Fibroblast of peridontal ligament (primary cell): ENCODE measurements at regions not wholly inside any gene's neighbourhood (a gene's known extent, or its start where the extent isn't known, plus 50 kb on each side); places are given as distances from the start of the nearest gene placed in this dataset.
"Not testable (repeated sequence)": the region's sequence is repeated elsewhere in the genome, so short reads cannot be mapped to it uniquely, and the experiment has no call there.

Source experiments
- DNase-seq: peaks from one replicate; pipeline ENCODE4 v3.0.0-alpha.2; 2010; ENCODE audit errors: extremely low read depth

DNA sequence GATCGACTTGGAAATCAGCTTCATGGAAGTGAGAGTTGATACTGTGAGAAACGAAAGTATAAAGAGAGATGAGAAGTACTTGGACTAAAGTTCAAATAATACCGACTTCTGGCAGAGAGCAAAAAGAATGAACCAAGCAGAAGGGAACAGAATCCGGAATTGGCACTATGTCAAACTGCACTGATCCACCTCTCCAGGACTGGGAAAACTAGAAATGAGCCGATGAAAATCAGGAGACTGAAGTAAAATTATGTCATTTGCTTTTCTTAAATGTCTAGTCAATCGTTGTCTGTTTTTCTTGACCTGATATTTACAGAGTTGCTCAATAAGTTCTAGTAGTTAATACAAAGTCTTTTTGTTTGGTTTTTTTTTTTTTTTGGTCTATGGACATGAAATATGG, 163.0 kb upstream of the FOXG1 start:
- peak; percentile 23 for DNase-seq

DNA sequence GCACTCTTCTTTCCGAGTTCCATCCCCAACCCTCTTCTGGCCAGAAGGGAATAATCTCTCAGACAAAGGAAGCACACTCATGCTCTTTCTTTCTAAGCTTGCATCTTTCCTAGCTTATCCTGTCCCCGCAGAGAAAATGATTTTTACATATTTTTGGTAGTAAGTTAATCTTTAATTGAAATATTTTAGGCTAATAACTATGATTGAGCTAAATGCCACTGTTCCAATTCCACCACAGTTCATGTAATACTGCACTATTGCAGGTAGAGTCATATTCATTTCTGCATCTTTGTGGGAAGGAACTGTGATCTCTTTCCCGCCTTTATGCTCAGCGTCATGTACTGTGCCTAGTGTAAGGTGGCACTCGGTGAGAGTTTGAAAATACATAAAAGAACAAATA, 158.9 kb upstream of the FOXG1 start:
- no peak for DNase-seq

DNA sequence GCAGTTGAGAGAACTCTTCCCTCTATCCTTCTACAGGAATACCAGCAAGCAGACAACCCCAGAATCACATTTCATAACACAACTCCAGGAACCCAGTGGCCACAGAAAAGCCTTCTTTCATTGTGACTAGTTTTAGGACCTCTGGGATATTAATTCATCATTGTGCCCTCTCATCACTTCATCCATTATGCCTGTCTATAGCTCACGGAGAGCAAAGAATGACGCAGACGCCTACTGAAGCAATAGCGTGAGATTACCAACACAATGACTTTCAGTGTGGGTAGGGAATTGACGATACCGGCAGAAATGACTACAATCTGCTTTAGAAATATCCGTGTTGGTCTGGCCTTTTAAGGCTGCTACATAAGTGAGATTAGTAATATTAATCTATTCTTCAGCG, 158.1 kb upstream of the FOXG1 start:
- no peak for DNase-seq

DNA sequence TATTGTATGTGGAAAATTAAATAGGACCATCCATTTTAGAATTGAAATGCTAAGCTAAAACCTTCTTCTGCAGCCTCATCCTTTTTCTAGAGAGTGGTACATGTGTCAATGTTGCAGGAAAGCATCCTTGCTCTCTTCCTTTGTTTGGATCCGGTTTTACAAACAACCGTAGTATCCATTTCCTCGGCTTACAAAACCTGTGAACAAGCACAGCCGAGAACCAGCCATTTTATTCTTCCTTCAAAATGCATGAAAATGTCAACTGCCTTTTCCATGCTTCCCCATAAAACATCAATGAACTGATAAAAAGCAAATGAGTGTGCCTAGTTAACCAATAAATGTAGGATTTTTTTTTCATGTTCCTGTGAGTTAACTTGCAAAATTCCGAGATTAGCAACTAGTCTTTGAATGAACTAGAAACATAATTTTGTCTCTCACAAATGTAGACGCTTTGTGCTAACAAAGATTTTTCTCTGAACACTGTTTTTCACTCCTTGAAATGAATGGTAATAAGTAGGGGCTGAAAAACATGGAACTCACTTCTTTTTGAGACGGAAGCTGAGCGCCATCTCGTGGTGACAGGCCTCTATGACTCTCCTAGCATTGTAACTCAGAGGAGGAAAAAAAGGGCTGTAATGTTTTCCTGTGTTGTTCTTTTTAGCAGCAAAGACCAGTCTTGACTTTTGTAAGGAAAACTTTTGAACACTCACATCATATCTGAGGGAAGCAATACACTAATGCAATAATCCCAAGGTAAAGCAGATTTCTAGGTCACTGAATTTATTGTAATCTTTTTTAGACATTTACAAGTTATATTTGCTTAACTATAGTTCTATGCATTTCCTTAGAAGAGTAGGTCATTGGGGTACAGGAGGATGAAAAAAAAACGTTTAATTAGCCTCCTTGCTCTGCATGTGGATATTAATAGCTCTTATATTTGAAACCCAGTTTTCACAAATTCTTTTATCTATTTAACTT, 157.4 kb upstream of the FOXG1 start:
- DNase-seq = peak; percentile 78

DNA sequence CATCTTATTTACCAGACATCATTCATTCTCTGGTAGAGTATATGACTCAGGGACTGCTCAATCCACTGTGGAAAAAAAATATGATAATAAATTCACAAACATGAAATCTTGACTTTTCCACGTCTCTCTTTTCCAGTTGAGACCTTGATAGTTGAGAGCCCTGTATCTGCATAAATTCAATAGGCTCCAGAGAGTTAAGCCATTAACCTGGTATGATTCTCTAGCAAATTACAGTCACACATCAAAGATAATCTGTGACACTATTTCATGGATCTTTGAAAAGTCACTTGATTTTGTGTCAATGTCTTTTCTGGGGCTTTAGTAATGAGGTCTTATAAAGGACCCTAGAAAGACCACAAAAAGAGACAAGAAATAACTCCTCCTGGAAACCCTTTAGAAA, 154.2 kb upstream of the FOXG1 start:
- no peak for DNase-seq

DNA sequence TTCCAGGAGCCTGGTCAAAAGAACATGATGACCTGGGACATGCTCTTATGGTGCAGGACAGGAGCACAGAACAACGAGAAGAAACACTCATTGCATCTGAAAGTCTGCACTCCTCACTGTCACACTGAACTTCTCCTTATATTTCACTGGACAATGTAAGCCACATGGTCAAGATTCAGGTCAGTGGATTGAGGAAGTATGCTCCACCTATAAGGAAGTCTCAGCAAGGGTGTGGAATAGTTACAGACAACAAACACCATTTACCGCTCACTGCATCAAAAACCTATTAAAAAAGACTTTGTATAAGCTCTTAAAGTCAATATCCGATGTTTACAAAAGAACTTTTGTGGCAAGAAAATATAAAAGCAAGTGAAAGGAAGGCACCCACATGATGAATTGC, 153.1 kb upstream of the FOXG1 start:
- no peak for DNase-seq

DNA sequence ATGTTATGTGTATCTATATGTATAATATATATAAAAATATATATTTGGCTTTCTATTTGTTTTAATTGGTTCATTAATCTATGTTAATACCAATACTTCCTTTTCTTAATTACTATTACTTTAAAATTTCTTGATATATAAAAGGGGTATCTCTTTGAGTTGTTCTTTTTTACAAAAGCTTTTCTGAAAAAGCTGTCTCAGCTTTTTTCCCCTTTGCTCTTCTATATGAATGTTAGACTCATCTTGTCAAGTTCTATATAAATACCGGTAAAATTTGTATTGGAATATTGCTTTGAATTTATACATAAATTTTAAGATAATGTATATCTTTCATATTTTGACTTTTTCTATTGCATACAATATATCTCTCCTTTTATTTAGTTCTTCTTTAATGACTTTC, 139.8 kb upstream of the FOXG1 start:
- DNase-seq = no peak

DNA sequence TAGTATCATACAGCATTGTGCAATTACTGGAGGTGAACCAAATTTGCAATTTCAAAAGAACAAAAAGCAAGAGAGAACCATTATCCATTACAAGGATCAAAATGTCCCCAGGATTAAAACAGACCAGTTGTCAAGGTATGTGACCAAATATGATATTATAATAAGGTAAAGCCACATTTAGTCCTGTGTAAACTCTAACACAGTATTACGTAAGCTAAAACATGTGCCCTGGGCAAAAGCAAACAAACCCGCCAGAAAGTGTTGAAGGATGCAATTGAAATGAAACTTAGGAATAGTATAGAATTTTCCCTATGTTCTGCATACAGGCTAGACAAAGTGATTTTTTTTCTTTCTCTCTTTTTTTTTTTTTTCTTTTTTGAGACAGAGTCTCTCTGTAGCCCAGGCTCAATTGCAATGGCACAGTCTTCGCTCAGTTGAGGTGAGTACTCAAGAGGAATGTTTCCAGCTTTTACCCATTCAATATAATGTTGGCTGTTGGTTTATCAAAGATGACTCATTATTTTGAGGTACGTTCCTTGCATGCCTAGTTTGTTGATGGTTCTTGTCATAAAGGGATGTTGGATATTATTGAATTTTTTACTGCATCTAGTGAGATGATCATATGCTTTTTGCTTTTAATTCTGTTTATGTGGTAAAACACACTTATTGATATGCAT, 137.1 kb upstream of the FOXG1 start:
- DNase-seq = no peak

DNA sequence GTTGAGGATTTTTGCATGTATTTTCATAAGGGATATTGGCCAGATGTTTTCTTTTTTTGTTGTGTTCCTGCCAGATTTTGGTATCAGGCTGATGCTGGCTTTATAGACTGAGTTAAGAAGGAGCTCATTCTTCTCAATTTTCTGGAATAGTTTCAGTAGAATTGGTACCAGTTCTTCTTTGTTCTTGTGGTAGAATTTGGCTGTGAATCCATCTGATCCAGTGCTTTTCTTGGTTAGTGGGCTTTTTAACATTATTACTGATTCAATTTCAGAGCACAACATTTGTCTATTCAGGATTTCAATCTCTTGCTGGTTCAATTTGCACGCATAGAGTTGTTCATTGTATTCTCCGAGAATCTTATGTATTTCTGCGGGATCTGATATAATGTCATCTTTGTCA, 136.5 kb upstream of the FOXG1 start:
- no peak for DNase-seq

DNA sequence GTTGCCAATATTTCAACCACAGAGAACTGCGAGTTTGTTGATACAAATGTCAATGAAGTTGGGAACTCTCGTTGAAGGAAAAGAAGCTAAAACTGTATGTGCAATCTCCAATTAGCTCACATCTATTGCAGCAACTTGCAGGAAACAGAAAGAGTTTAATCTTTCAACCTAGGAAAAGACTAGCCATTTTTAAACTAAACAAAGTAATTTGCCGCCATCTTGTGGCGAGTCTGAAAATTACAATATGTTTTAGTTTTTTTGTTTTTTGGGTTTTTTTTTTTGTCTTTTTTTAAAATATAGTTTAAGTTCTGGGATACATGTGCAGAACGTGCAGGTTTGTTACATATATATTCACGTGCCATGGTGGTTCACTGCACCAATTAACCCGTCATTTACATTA, 131.2 kb upstream of the FOXG1 start:
- DNase-seq = peak; percentile 85

DNA sequence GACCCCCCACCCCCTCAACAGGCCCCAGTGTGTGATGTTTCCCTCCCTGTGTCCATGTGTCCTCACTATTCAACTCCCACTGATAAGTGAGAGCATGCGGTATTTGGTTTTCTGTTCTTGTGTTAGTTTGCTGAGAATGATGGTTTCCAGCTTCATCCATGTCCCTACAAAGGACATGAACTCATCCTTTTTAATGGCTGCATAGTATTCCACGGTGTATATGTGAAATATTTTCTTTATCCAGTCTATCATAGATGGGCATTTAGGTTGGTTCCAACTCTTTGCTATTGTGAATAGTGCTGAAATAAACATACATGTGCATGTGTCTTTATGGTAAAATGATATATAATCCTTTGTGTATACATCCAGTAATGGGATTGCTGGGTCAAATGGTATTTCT, 130.8 kb upstream of the FOXG1 start:
- DNase-seq = not testable (repeated sequence)

DNA sequence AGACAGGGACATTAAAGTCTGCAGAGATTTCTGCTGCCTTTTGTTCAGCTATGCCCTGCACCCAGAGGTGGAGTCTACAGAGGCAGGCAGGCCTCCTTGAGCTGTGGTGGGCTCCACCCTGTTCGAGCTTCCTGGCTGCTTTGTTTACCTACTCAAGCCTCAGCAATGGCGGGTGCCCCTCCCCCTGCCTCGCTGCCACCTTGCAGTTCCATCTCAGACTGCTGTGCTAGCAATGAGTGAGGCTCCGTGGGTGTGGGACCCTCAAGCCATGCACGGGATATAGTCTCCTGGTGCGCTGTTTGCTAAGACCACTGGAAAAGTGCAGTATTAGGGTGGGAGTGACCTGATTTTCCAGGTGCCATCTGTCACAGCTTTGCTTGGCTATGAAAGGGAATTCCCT, 125.4 kb upstream of the FOXG1 start:
- not testable (repeated sequence) for DNase-seq

DNA sequence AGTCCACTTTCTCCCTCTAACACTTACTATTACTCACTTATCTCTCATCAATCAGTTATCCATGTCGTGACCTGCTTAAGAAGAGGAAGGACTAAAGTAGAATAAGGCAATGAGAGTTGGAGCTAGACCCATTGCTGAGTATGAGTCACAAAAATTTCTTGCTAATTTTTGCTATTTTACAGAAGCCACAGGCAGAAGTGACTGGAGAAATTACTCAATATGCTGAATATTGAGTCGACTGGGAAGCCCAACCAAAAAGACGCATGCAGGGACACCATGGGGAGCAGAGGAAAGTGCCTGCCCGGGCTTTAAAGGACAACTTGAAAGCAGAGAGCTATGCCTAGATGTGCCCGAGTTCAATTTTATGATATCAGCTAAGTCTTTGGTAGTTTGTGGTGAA, 115.4 kb upstream of the FOXG1 start:
- peak; percentile 83 for DNase-seq

DNA sequence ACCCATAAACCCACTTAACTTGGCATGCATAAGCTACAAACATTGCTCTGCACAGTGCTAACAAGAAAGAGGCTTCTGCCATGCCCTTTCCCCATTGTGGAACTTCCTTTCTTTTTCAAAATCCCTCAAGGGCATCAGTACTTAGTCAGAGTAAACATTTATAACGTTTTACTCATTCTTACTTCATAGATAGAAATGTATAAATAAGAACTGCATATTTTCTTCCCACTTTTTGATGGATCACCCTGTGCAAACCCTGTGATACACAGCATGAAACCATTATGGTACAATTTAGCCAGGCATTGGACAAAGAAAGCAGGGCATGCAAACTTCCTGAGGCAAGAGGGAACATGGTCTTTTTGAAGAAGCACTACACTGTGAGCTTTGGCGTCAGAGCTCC, 113.8 kb upstream of the FOXG1 start:
- peak; percentile 89 for DNase-seq

DNA sequence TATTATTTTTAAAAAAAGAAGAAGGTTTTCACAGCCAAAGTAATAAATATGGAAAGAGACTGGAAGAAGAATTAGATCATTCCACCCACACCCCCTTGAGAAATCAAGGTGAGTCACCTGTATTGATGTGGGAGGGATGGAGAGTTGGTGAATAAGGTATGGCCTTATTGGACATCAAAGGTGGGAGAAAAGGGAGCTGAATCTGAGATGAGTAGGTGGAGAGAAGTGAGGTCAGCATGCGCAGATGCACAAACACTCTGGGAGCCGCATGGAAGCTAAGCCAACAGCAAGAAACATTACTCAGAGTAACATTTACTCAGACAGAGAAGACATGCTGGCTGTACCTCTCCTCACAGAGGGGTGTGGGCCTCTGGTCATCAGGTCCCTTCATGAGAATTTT, 113.1 kb upstream of the FOXG1 start:
- DNase-seq = peak; percentile 24

DNA sequence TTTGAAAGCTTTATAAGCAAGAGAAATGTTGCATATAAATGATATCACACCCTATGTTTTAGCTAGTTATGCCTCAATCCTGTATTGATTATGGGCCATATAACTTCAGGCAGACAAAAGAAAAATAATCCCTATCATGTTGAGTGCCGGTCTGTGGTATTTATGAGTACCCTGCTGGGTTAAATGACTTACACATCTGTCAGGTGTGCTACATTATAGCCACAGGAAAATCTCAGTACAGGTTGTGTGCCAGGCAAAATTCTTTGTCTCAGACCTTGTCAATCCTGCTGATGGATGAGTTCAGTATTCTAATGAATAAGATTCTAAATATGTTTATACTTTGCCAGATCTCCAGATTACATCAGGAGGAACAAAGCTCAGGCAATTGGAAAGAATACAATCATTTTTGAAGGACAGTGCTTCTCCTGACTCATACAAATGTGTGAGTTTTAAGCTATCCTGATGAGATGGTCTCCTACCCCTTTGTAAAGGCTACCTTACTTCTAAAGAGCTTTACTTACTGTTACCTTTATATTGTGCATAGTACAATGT, 109.8 kb upstream of the FOXG1 start:
- no peak for DNase-seq

DNA sequence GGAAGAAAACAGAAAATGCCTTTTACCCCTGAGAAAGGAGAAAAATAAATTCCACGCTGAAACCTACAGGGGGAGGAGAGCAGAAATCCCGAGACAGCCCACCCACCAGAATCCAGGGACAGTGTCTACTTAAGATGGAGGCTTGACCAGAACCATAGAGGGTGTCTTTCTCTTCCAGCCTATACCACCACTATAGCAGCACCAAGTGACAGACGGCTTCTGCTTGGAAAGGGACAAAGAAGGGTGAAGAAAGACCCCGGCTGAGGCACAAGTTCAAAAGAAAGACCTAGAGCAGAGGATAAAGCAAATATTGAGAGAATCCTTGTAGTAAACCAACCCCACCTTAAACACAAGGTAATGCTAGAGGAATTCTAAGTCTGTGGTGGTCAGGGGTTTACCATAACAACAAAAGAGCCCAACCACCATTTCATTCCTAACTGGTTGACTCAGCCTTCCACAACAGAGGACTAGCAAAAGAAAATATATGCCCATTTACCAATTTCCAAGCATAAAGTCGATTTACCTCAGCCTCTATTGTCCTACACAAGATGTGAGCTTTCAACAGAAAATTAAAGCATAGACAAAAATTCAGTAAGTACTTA, 105.3 kb upstream of the FOXG1 start:
- peak; percentile 89 for DNase-seq

DNA sequence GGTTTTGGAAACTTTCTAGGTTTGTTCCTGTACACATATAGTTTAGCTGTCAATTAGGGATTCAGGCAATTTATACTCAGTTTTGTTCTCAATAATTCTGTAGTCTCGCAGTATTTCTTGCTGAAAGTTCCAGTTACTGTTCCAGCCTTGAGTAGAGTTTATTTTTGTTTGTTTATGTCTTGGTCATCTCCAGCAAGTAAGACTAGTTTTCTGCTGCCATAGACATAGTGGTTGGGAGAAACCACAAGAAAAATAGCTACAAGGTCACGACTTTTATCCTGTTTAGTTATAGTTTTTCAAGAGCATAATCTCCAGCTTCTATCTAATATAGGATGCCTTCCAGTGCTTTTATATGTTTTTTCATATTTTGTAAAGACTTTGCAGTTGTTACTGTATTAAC, 99.6 kb upstream of the FOXG1 start:
- peak; percentile 52 for DNase-seq

DNA sequence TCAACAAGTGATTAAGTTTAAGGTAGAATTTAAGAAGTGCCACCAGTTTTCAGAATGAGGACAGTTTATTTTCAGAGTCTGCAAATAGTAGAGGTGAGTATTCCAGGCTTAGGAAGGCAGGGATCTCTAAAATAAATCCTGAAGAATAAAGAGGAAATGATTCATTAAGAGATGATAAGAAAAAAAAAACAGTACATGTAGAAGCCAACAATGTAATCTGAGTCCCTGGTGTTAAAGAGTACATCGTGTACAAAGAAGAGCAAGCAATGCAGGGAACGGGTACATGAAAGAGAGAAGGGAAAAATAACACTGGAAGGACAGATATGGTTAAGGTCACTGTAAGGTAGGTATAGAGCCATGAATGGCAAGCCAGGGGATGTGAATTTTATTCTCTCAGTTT, 95.2 kb upstream of the FOXG1 start:
- peak; percentile 37 for DNase-seq

DNA sequence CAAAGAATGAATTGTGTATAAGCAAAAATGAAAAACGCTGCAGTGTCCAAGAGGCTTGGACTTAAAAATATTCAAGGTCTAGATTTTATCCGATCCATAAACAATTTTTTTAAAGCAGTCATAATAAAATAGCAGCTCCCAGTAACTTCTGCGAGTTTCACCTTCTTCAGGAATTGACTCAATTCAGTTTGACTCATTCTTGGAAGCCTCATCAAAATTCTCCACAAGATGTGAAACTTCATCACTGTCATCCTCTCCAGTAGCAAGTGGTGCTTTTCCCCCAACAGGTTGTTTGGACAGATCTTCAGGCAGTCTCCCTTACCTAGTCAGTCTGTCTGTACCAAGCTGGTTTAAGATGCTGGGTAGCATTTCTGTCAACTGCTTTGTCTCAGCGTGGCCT, 93.5 kb upstream of the FOXG1 start:
- no peak for DNase-seq

DNA sequence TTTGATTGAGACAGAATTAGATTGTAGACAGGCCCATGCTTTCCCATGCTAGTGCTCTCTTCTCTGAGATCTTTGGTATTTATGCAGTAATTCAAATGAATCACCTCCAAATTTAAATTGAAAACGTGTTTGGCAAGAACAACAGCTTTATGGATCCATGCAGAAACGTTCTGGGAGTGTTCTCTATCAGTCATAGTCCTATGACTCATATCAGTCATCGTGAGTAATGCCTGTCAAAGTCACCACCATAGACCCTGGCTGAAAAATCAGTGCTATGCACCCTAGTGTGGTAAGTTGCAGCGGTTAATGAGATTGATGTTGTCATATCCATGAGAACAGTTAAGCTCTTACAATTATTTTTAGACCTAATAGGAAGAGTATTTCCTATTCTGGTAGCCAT, 90.1 kb upstream of the FOXG1 start:
- DNase-seq = peak; percentile 71

DNA sequence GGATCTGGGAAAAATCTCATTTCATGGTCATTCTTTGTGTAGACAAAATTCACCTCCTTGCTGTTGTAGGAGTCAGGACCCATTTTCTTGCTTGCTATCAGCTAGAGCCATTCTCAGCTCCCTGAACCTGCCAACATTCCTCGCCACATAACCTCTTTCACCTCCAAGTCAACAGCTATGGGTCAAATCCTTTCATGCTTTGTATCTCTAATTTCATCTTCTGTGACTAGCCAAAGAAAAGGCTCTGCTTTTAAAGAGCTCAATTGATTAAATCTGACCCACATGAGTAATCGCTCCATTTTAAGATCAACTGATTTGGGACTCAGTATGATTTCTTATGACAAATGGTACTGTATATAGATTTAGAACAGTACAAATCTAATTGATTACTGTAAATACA, 89.2 kb upstream of the FOXG1 start:
- no peak for DNase-seq

DNA sequence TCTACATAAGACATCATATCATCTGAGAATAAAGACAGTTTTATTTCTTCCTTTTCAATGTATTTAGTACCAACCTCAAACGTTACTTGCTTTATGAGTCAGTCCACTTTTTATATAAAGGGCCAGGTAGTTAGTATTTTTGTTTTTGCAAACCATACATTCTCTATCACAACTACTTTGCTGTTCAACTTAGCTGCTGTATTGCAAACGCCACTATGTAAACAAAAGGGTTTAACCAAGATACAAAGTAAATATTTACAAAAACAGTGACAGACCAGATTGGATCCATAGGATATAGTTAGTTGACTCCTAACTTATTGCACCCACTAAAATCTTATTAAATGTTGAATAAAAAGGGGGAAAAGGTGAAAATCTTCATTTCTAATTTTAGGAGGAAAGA, 87.7 kb upstream of the FOXG1 start:
- DNase-seq = no peak
